ENCODE measurements at regions not wholly inside any gene's neighbourhood (a gene's known extent, or its start where the extent isn't known, plus 50 kb on each side); places are given as distances from the start of the nearest gene placed in this dataset.
"Not testable (repeated sequence)": the region's sequence is repeated elsewhere in the genome, so short reads cannot be mapped to it uniquely, and the experiment has no call there.

- H3K27ac ChIP-seq (ENCODE audit: low read depth in 1 of 2, low read length in 2 of 2); H3K27me3 ChIP-seq (ENCODE audit: control insufficient read depth in 4 of 4, insufficient read depth in 4 of 4, low read length in 3 of 4); H3K9ac ChIP-seq (ENCODE audit: low read depth in 1 of 2, low read length in 2 of 2); H3K4me3 ChIP-seq (ENCODE audit: low read depth in 1 of 3, low read length in 3 of 3); H3K4me1 ChIP-seq (ENCODE audit: control insufficient read depth in 4 of 4, insufficient read depth in 4 of 4, low read length in 3 of 4); DNase-seq (ENCODE audit: low spot score); H3K9me3 ChIP-seq (ENCODE audit: control insufficient read depth in 4 of 4, low read length in 3 of 4); H3K36me3 ChIP-seq (ENCODE audit: control insufficient read depth in 4 of 4, insufficient read depth in 3 of 4, low read depth in 1 of 4, low read length in 3 of 4): not testable (repeated sequence)
- 95% methylated on average over 9 of the region's 9 CpGs for WGBS
Measured at GRCh38 chr20:52038632-52039031, 152.9 kb downstream of the ZFP64 start.

- Histone ChIP-seq H3K27me3 (ENCODE audit: control insufficient read depth in 4 of 4, insufficient read depth in 4 of 4, low read length in 3 of 4) (no peaks in the 10 kb centered on the region), H3K27ac (ENCODE audit: low read depth in 1 of 2, low read length in 2 of 2) (no peak overlapping the region), H3K9ac (ENCODE audit: low read depth in 1 of 2, low read length in 2 of 2) (no peak overlapping the region), H3K36me3 (ENCODE audit: control insufficient read depth in 4 of 4, insufficient read depth in 3 of 4, low read depth in 1 of 4, low read length in 3 of 4) (no peaks in the 10 kb centered on the region), H3K4me1 (ENCODE audit: control insufficient read depth in 4 of 4, insufficient read depth in 4 of 4, low read length in 3 of 4) (no peaks in the 10 kb centered on the region), H3K4me3 (ENCODE audit: low read depth in 1 of 3, low read length in 3 of 3) (no peak overlapping the region), H3K9me3 (ENCODE audit: control insufficient read depth in 4 of 4, low read length in 3 of 4) (no peaks in the 10 kb centered on the region)
- TF ChIP-seq FOXA1 (IDR thresholded peaks at IDR 0.05) = no peak
- no peak for TF ChIP-seq EGR1 (IDR thresholded peaks at IDR 0.05; ENCODE audit: low read depth in 2 of 2)
- TF ChIP-seq HNF4G (IDR thresholded peaks at IDR 0.05) = no peak
- no peak for TF ChIP-seq NR2F2 (IDR thresholded peaks at IDR 0.05)
- no peak for TF ChIP-seq ZBTB33 (IDR thresholded peaks at IDR 0.05)
- no peak for TF ChIP-seq RXRA (IDR thresholded peaks at IDR 0.05)
- 93% methylated on average over 5 of the region's 5 CpGs for WGBS
- DNase-seq (ENCODE audit: low spot score) = no peak
Measured at GRCh38 chr20:52037370-52037769, 154.2 kb downstream of the ZFP64 start.

- Histone ChIP-seq H3K4me1 (ENCODE audit: control insufficient read depth in 4 of 4, insufficient read depth in 4 of 4, low read length in 3 of 4) (peaks cover 0 to 1% (median 0%) of the 10 kb centered on the region in 4 donors), H3K9ac (ENCODE audit: low read depth in 1 of 2, low read length in 2 of 2) (no peak overlapping the region), H3K9me3 (ENCODE audit: control insufficient read depth in 4 of 4, low read length in 3 of 4) (no peaks in the 10 kb centered on the region), H3K36me3 (ENCODE audit: control insufficient read depth in 4 of 4, insufficient read depth in 3 of 4, low read depth in 1 of 4, low read length in 3 of 4) (no peaks in the 10 kb centered on the region), H3K4me3 (ENCODE audit: low read depth in 1 of 3, low read length in 3 of 3) (no peak overlapping the region), H3K27ac (ENCODE audit: low read depth in 1 of 2, low read length in 2 of 2) (no peak overlapping the region), H3K27me3 (ENCODE audit: control insufficient read depth in 4 of 4, insufficient read depth in 4 of 4, low read length in 3 of 4) (no peaks in the 10 kb centered on the region)
- no peak for DNase-seq (ENCODE audit: low spot score)
- no peak for TF ChIP-seq TAF1 (conservative IDR thresholded peaks at IDR 0.05)
- TF ChIP-seq RXRA (IDR thresholded peaks at IDR 0.05) = no peak
- no peak for TF ChIP-seq ATF3 (IDR thresholded peaks at IDR 0.05)
- no peak for TF ChIP-seq GABPA (IDR thresholded peaks at IDR 0.05 in 1 of 2, conservative IDR thresholded peaks at IDR 0.05 in 1 of 2)
- no peak for TF ChIP-seq SP1 (IDR thresholded peaks at IDR 0.05)
- TF ChIP-seq EGR1 (IDR thresholded peaks at IDR 0.05; ENCODE audit: low read depth in 2 of 2) = no peak
- no peak for TF ChIP-seq YY1 (IDR thresholded peaks at IDR 0.05)
- TF ChIP-seq FOXA2 (IDR thresholded peaks at IDR 0.05) = no peak
- no peak for TF ChIP-seq REST (IDR thresholded peaks at IDR 0.05)
- no peak for TF ChIP-seq NR2F2 (IDR thresholded peaks at IDR 0.05)
- no peak for TF ChIP-seq MAX (IDR thresholded peaks at IDR 0.05)
- no peak for TF ChIP-seq FOXA1 (IDR thresholded peaks at IDR 0.05)
- TF ChIP-seq RAD21 (IDR thresholded peaks at IDR 0.05) = no peak
- no peak for TF ChIP-seq JUND (IDR thresholded peaks at IDR 0.05)
- no peak for TF ChIP-seq HNF4G (IDR thresholded peaks at IDR 0.05)
- TF ChIP-seq CTCF (IDR thresholded peaks at IDR 0.05; ENCODE audit: low read depth, low read length, missing input control) = no peak
- no peak for TF ChIP-seq ZBTB33 (IDR thresholded peaks at IDR 0.05)
- no peak for TF ChIP-seq HNF4A (conservative IDR thresholded peaks at IDR 0.05)
- WGBS = 95% methylated on average over 1 of the region's 1 CpG
Measured at GRCh38 chr20:52035977-52036376, 155.6 kb downstream of the ZFP64 start.

Measured in liver (tissue), 8 donors.